HG03103 (cell line): ENCODE measurements at regions not wholly inside any gene's neighbourhood (a gene's known extent, or its start where the extent isn't known, plus 50 kb on each side); places are given as distances from the start of the nearest gene placed in this dataset.

Experiments used
- ATAC-seq: cut with Tn5 transposase; IDR thresholded peaks from one replicate; pipeline ENCODE4 v1.9.1; 2021; ENCODE audit warnings: low read depth; ENCODE audit not compliant: unreplicated experiment

DNA sequence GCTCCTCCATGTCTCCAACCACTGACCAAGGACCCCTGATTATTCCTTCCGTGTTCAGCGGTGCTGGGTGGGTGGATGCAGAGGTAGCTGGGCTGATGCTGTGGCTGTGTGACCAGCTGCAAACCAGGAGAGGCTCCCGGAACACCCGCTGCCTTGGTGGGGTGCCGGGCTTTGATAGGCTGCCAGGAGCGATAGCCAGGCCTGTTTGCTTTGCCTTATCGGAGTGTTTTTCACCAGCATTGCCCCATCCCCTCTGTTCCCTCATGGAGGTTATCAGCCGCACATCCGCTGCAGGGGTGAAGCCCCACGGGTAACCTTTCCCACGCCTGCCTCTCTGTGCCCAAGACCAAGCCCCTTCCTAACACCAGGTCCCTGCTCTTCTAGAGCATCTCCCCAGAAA lies 354.3 kb downstream of the C16orf95 start:
- no peak for ATAC-seq

DNA sequence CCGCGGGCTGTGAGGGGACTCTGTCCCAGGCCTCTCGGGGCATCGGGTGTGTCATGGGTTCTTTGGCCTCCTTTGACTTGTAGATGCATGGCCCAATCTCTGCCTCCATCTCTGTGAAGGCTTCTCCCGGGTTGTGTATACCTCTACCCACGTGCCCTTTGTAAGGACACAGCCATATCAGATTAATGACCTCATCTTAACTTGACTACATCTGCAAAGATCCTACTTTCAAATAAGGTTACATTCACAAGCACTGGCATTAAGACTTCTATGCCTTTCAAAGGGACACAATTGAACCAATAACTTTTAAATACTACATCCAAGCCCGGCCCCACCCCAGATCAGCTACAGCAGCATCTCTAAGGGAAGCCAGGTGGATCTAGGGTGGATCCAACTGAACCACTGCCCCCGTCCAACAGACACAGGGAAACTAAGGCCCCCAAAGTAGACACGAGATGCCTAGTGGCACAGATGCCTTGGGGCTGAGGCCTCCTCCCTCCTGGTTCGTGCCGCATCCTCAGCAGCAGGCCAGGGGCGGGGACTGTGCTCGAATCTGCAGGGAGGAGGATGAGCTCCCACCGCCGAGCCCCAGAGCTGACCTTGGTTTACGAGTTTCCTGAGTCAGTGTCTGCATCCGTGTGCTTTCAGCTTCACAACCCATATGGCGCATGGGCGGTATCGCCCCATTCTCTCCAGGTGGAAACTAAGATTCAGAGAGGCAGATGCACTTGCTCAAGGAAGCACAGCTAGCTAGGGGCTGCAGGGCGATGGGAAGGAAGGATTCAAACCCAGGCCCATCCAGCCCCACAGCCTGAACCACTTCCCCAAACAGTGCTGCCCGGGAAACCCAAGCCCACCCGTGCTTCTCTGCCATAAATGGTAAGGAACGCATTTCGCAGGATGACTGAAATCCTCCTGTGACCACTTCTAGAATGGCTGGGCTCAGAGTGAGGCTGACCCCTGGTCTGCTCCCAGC lies 353.3 kb downstream of the C16orf95 start:
- ATAC-seq = no peak

DNA sequence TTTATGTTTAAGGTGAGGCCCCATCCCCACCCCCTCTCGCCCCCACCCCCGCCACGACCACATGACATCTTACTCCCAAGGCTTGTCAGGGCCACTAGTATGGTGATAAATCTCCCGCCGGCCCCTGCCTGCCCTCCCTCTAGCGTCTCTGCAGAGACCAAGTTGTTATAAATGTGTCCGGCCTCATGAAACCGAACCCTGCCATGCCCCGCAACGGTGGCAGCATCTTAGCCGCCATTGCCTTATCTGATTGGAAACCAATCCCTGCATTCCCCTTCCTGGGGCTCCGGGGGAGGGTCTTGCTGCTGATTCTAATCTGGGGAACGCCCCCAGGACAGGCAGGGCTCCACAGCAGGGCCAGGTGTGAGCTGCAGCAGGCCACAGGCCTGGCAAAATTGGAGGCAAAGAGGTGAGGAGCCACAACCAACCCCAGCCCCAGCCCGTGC lies 352.4 kb downstream of the C16orf95 start:
- no peak for ATAC-seq

DNA sequence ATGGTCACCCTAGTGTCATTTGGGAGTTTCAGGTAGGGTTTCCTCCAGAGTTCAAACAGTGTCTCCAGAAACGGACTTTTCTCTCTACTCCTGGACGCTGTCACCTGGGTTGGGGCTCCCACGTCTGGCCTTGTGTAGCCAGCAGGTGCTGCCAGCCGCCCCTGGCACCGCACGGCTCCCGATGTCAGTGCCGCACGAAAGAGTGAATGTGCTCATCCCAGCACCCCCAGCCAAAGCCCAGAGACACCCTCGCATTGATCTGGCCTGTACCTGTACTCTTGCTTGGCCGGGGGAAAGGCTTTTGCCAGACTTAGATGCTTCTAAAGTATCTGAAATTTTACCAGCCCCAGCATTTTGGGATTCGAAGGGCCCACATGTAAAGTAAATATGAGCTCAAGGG lies 351.9 kb downstream of the C16orf95 start:
- ATAC-seq = no peak

DNA sequence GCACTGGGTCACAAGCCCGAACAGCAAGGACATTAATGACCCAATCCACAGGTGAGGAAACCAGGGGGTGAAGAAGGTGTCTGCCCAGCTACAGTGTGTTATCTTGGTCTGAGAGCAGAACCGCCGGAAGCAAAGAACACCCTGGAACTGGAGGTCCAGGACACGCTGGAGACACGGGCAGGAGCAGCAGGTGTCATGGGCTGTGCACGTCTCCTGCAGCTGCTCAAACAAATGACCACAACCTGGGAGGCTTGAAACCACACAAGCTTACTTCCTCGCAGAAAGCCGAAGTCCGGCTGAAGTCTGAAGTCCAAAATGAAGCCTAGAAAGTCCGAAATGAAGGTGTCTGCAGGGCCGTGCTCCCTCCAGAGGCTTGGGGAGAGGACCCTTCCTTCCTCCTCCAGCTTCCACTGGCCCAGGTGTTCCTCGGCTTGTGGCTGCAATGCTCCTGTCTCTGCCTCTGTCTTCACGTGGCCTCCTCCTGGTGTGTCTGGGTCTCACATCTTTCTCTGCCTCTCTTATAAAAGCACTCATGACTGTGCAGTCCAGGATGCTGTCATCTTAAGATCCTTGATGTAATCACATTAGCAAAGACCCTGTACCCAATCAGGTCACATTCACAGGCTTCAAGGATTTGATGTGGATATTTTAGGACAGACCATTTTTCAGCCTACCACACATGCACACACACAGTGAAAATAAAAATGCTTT lies 351.2 kb downstream of the C16orf95 start:
- no peak for ATAC-seq

GRCh38 chr16:86966777-86967176 lies 350.4 kb downstream of the C16orf95 start:
- ATAC-seq = no peak

GRCh38 chr16:86968866-86969265 lies 348.3 kb downstream of the C16orf95 start:
- no peak for ATAC-seq

- ATAC-seq = no peak
Measured at GRCh38 chr16:86969716-86970115, 347.5 kb downstream of the C16orf95 start.

- no peak for ATAC-seq
Measured at GRCh38 chr16:86970279-86970678, 346.9 kb downstream of the C16orf95 start.

GRCh38 chr16:86970726-86971125 lies 346.5 kb downstream of the C16orf95 start:
- no peak for ATAC-seq

GRCh38 chr16:86971251-86971650 lies 345.9 kb downstream of the C16orf95 start:
- no peak for ATAC-seq

DNA sequence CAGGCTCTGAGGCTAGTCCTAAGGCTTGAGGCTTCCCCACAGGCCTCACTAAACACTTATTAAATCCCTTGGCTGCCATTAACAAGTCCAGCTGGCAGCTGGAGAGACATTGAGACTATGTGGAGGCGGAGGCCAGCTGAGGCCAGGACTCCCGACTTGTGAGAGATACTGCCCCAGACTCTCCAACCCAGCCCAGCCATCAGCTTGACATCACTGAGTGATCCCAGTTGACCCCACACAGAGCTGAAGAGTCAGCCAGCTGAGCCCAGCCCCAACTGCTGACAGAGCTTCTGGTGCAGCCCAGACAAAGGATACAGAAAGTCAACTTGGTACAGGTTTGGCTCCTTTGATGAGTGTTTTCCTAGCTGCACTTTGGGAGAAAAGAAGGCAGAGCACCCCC lies 343.1 kb downstream of the C16orf95 start:
- no peak for ATAC-seq

DNA sequence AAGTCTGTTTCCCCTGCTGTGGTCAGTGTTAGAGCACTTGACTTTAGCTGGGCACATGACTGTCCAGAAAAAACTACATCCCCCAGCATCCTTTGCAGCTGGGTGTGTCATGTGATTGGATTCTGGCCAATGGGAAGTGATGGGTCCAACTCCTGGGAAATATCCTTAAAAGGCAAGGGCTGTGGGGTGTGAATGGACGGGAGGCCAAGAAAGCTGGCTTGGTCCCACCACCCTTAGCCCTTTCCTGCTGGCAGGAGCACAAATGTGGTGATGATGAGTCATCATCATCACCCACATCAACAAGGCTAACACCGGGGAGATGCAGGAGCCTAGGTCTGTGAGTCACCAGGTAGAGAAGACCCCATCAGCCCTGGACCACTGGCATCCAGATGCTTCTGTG lies 341.7 kb downstream of the C16orf95 start:
- ATAC-seq = no peak

- no peak for ATAC-seq
Measured at GRCh38 chr16:86977076-86977676, 340.0 kb downstream of the C16orf95 start.

- no peak for ATAC-seq
Measured at GRCh38 chr16:86978445-86979030, 338.7 kb downstream of the C16orf95 start.

DNA sequence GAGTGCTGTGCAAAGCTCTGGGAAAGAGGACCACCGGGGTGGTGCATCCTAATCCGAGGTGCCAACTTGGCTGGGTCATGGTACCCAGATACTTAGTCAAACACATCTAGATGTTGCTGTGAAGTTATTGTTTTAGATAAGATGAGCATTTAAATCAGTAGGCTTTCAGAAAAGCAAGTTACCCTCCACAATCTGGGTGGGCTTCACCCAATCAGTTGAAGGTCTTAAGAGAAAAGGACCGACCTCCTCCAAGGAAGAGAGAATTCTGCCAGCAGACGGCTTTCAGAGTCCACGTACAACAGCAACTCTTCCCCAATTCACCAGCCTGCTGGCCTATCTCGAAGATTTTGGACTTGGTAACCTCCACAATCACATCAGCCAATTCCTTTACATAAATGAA lies 338.1 kb downstream of the C16orf95 start:
- ATAC-seq = no peak

- no peak for ATAC-seq
Measured at GRCh38 chr16:86979984-86980553, 337.1 kb downstream of the C16orf95 start.

- no peak for ATAC-seq
Measured at GRCh38 chr16:86980644-86981043, 336.5 kb downstream of the C16orf95 start.

DNA sequence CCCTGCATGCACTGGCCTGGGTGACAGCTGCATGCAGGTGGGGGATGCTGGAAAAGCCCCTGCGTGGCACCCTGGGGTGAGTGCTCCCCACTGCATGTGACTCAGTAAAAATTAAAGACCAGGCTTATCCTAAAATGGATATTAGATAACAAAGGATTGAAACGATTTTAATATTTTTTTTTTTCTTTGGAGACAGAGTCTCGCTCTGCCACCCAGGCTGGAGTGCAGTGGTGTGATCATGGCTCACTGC lies 334.9 kb downstream of the C16orf95 start:
- no peak for ATAC-seq

- ATAC-seq = no peak
Measured at GRCh38 chr16:86982912-86983311, 334.3 kb downstream of the C16orf95 start.

DNA sequence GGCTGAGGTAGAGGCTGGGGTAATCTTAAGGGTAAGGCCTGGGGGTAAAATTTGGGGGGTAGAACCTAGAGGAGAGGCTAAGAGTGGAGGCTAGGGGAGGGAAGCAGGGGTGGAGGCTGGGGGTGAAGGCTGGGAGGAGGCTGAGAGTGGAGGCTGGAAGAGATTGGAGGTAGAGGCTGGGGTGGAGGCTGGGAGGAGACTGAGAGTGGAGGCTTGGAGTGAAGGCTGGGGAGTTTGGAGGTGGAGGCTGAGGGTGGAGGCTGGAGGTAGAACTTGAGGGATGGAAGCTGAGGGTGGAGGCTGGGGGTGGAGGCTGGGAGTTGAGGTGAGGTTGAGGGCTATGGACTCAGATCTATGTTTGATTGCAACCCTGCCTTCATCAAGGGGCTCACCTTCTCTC lies 333.6 kb downstream of the C16orf95 start:
- no peak for ATAC-seq
